BE2C (cell line): ENCODE measurements at regions not wholly inside any gene's neighbourhood (a gene's known extent, or its start where the extent isn't known, plus 50 kb on each side); places are given as distances from the start of the nearest gene placed in this dataset.

Source experiments
- DNase-seq: peaks from one replicate; pipeline ENCODE4 v3.0.0-alpha.2; 2020
- H3K27me3 ChIP-seq: fragments of 250-450 bp; sonication (Bioruptor Pico); 2 replicates; pipeline ENCODE4 v1.5.1; 2020; ENCODE audit warnings: mild to moderate bottlenecking
- H3K36me3 ChIP-seq: fragments of 250-450 bp; sonication (Bioruptor Pico); 2 replicates; pipeline ENCODE4 v1.5.1; 2020; ENCODE audit warnings: mild to moderate bottlenecking
- H3K4me1 ChIP-seq: fragments of 250-450 bp; sonication (Bioruptor Pico); 2 replicates; pipeline ENCODE4 v1.5.1; 2020
- H3K4me3 ChIP-seq: 2 replicates; pipeline ENCODE4 v1.5.1; 2011; ENCODE audit warnings: low read depth, low read length
- H3K9me3 ChIP-seq: fragments of 250-450 bp; sonication (Bioruptor Pico); 2 replicates; pipeline ENCODE4 v1.5.1; 2020
- TF ChIP-seq, protein P1 (sequence below): IDR thresholded peaks from 2 replicates; pipeline ENCODE4 v1.5.1; 2012; ENCODE audit warnings: mild to moderate bottlenecking, low read depth, low read length

DNA sequence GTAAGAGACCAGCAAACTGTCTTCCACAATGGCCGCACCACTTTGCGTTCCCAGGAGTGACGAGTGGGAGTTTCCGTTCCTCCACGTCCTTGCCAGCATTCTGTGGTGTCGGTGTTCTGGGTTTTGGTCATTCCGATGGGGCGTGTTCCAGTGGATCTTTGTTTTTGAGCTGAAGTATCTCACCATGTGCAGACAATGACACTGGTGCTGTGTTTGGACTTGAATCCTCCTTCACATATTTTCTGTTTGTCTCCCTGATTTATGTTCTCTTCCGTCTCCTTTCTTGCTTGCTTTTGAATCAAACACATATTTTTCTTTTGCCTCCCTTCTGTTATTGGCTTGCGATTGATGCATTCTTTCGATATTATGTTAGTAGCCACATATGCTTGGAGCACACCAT is 60.8 kb upstream of the IRX4 start:
- Histone ChIP-seq H3K4me3 (no peak overlapping the region), H3K36me3 (no peaks in the 10 kb centered on the region), H3K9me3 (no peaks in the 10 kb centered on the region), H3K4me1 (no peaks in the 10 kb centered on the region), H3K27me3 (peaks cover 41% of the 10 kb centered on the region)
- no peak for DNase-seq
- TF ChIP-seq, protein P1, sequence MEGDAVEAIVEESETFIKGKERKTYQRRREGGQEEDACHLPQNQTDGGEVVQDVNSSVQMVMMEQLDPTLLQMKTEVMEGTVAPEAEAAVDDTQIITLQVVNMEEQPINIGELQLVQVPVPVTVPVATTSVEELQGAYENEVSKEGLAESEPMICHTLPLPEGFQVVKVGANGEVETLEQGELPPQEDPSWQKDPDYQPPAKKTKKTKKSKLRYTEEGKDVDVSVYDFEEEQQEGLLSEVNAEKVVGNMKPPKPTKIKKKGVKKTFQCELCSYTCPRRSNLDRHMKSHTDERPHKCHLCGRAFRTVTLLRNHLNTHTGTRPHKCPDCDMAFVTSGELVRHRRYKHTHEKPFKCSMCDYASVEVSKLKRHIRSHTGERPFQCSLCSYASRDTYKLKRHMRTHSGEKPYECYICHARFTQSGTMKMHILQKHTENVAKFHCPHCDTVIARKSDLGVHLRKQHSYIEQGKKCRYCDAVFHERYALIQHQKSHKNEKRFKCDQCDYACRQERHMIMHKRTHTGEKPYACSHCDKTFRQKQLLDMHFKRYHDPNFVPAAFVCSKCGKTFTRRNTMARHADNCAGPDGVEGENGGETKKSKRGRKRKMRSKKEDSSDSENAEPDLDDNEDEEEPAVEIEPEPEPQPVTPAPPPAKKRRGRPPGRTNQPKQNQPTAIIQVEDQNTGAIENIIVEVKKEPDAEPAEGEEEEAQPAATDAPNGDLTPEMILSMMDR = no peak

DNA sequence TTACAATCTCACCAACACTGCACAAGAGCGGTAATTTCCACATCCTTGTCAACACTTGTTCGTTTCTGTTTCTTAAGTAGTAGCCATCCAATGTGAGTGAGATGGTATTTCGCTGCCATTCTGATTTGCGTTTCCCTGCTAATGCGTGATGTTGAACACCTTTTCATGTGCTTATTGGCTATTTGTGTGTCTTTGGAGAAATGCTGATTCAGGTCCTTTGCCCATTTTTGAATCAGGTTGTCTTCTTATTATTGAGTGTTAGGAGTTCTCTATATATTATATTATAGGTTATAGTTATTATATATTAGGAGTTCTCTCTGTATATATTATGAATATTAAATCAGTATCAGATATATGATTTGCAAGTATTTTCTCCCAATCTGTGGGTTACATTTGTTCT is 59.9 kb upstream of the IRX4 start:
- TF ChIP-seq, protein P1 = no peak
- Histone ChIP-seq H3K4me1 (no peaks in the 10 kb centered on the region), H3K9me3 (no peaks in the 10 kb centered on the region), H3K27me3 (peaks cover 38% of the 10 kb centered on the region), H3K4me3 (no peak overlapping the region), H3K36me3 (no peaks in the 10 kb centered on the region)
- DNase-seq = no peak

DNA sequence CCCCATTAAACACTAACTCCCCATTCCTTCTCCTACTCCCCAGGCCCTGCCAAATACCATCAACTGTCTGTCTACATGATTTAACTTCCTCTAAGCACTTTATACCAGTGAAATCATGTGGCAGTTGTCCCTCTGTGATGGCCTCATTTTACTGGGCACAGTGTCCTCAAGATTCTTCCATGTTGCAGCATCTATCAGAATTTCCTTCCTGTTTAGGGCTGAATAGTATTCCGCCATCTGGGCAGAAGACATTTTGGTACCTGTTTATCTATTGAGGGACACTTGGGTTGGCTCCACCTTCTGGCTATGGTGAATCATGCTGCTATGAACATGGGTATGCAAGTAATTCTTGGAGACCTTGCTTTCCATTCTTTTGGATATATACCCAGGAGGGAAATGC is 59.4 kb upstream of the IRX4 start:
- no peaks in the 10 kb centered on the region for H3K4me1 ChIP-seq
- no peak for DNase-seq
- no peak overlapping the region for H3K4me3 ChIP-seq
- H3K36me3 ChIP-seq = no peaks in the 10 kb centered on the region
- H3K27me3 ChIP-seq = peaks cover 36% of the 10 kb centered on the region
- H3K9me3 ChIP-seq = no peaks in the 10 kb centered on the region
- TF ChIP-seq, protein P1 = no peak

DNA sequence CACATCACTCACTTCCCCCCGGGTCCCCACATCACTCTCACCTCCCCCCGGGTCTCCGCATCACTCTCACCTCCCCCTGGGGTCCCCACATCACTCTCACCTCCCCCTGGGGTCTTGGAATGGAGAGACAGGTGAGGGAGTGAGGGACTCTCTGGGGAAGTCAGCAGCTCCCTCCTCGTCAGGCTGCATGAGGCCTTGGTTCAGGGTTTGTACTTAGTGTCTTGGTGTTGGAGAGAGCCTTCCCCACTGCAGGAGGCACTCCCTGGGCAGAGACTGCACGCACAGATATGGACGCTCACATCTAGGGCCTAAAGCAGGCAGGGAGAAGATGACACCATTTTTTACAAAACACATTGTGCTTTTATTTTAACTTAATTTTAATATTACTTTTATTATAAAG is 56.5 kb upstream of the IRX4 start:
- H3K27me3 ChIP-seq = peaks cover 28% of the 10 kb centered on the region
- DNase-seq = no peak
- TF ChIP-seq, protein P1 = no peak
- no peak overlapping the region for H3K4me3 ChIP-seq
- no peaks in the 10 kb centered on the region for H3K4me1 ChIP-seq
- no peaks in the 10 kb centered on the region for H3K9me3 ChIP-seq
- H3K36me3 ChIP-seq = no peaks in the 10 kb centered on the region

DNA sequence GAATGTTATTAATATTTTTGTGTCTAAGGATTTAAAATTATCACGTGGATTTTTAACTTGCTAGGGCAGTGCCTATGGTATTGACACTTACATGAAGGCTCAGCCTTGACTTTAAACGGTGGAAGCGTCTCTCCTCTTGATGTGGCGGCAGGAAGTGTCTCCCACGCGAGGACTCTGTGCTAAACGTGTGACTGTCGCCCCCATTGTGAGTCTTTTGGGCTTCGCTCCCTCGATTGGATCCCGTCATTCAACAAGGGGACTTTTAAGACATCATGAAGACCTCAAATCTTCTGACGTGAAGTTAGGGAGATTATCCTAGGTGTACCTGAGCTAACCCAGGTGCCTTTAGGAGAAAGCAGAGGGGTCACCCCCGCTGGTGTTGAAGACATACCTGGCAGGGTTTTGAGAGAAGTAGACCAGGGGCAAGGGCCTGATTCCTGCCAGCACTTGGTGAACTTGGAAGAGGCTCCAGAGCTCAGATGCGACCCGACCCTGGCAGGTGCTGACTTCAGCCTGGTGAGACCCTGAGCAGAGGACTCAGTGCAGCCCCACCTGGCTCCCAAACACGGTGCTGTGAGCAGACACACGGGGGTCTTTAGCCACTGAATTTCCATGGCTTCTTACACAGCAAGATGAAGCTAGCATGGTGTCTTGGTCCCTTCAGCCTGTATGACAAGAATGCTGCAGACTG is 55.7 kb upstream of the IRX4 start:
- Histone ChIP-seq H3K27me3 (peaks cover 29% of the 10 kb centered on the region), H3K4me1 (no peaks in the 10 kb centered on the region), H3K9me3 (no peaks in the 10 kb centered on the region), H3K4me3 (no peak overlapping the region), H3K36me3 (no peaks in the 10 kb centered on the region)
- TF ChIP-seq, protein P1 = no peak
- DNase-seq = no peak

DNA sequence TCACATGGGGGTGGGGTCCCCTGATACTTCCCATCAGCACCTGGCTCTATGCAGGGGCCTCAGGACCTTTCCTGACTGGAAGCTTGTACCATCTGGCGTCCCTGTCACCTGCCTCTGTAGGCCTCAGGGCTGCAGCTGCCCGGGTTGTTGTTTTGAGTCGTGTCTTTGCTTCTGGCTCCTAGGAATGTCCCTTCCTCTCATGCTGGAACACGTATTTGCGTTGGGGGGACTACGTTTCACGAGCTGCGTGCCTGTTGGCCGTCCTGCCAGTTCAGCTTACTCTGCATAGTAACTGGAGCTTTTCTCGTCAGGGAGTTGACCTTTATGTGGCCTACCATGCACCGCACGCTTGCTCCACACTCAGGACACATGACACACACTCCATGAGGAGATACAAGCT is 54.9 kb upstream of the IRX4 start:
- H3K9me3 ChIP-seq = no peaks in the 10 kb centered on the region
- no peak overlapping the region for H3K4me3 ChIP-seq
- TF ChIP-seq, protein P1 = no peak
- no peak for DNase-seq
- peaks cover 34% of the 10 kb centered on the region for H3K27me3 ChIP-seq
- no peaks in the 10 kb centered on the region for H3K4me1 ChIP-seq
- H3K36me3 ChIP-seq = no peaks in the 10 kb centered on the region
